ENCODE measurements at regions not wholly inside any gene's neighbourhood (a gene's known extent, or its start where the extent isn't known, plus 50 kb on each side); places are given as distances from the start of the nearest gene placed in this dataset.

- Mint-ChIP-seq H3K4me1 (ENCODE audit: unreplicated experiment) (peaks cover 3% of the 10 kb centered on the region), H3K27me3 (ENCODE audit: unreplicated experiment) (peaks cover 3% of the 10 kb centered on the region), H3K27ac (ENCODE audit: unreplicated experiment) (no peak overlapping the region), H3K4me3 (ENCODE audit: unreplicated experiment) (no peak overlapping the region), H3K36me3 (ENCODE audit: low read depth, unreplicated experiment) (no peaks in the 10 kb centered on the region), H3K9me3 (ENCODE audit: unreplicated experiment) (peaks cover 4% of the 10 kb centered on the region)
- no peak for TF ChIP-seq CTCF (IDR thresholded peaks at IDR 0.05; ENCODE audit: unreplicated experiment)
- DNase-seq (ENCODE audit: low spot score), result no peak
Measured at GRCh38 chr19:32196690-32197420, 148.6 kb upstream of the ZNF507 start.

GRCh38 chr19:32197896-32198882, 147.2 kb upstream of the ZNF507 start:
- Mint-ChIP-seq H3K9me3 (ENCODE audit: unreplicated experiment) (peaks cover 4% of the 10 kb centered on the region), H3K27ac (ENCODE audit: unreplicated experiment) (no peak overlapping the region), H3K36me3 (ENCODE audit: low read depth, unreplicated experiment) (no peaks in the 10 kb centered on the region), H3K27me3 (ENCODE audit: unreplicated experiment) (peaks cover 3% of the 10 kb centered on the region), H3K4me3 (ENCODE audit: unreplicated experiment) (no peak overlapping the region), H3K4me1 (ENCODE audit: unreplicated experiment) (peaks cover 3% of the 10 kb centered on the region)
- TF ChIP-seq CTCF (IDR thresholded peaks at IDR 0.05; ENCODE audit: unreplicated experiment), result no peak
- DNase-seq (ENCODE audit: low spot score), result no peak

GRCh38 chr19:32199501-32200040, 145.8 kb upstream of the ZNF507 start:
- H3K4me3 Mint-ChIP-seq (ENCODE audit: unreplicated experiment), result no peak overlapping the region
- no peak for TF ChIP-seq CTCF (IDR thresholded peaks at IDR 0.05; ENCODE audit: unreplicated experiment)
- H3K27ac Mint-ChIP-seq (ENCODE audit: unreplicated experiment), result no peak overlapping the region
- no peaks in the 10 kb centered on the region for H3K9me3 Mint-ChIP-seq (ENCODE audit: unreplicated experiment)
- peaks cover 3% of the 10 kb centered on the region for H3K27me3 Mint-ChIP-seq (ENCODE audit: unreplicated experiment)
- DNase-seq (ENCODE audit: low spot score), result no peak
- no peaks in the 10 kb centered on the region for H3K36me3 Mint-ChIP-seq (ENCODE audit: low read depth, unreplicated experiment)
- peaks cover 6% of the 10 kb centered on the region for H3K4me1 Mint-ChIP-seq (ENCODE audit: unreplicated experiment)

GRCh38 chr19:32200312-32201038, 144.9 kb upstream of the ZNF507 start:
- H3K27ac Mint-ChIP-seq (ENCODE audit: unreplicated experiment), result no peak overlapping the region
- H3K4me1 Mint-ChIP-seq (ENCODE audit: unreplicated experiment), result peaks cover 6% of the 10 kb centered on the region
- H3K27me3 Mint-ChIP-seq (ENCODE audit: unreplicated experiment), result peaks cover 3% of the 10 kb centered on the region
- TF ChIP-seq CTCF (IDR thresholded peaks at IDR 0.05; ENCODE audit: unreplicated experiment), result no peak
- no peaks in the 10 kb centered on the region for H3K9me3 Mint-ChIP-seq (ENCODE audit: unreplicated experiment)
- H3K36me3 Mint-ChIP-seq (ENCODE audit: low read depth, unreplicated experiment), result no peaks in the 10 kb centered on the region
- no peak for DNase-seq (ENCODE audit: low spot score)
- no peak overlapping the region for H3K4me3 Mint-ChIP-seq (ENCODE audit: unreplicated experiment)

Measured in endothelial cell (in vitro differentiated cells).